ENCODE measurements at regions not wholly inside any gene's neighbourhood (a gene's known extent, or its start where the extent isn't known, plus 50 kb on each side); places are given as distances from the start of the nearest gene placed in this dataset.

- no TSS peak for BruUV-seq (replicated peaks)
- H2AFZ ChIP-seq (ENCODE audit: low read length), result no peak overlapping the region
- peaks cover 0 to 22% of the 10 kb centered on the region in 2 experiments; a peak in 3 of 5 replicates for H3K27me3 ChIP-seq (ENCODE audit: control insufficient read depth in 1 of 2, insufficient read depth in 2 of 2, low read length in 2 of 2)
- WGBS (ENCODE audit: low lambda C conversion rate), result 68% methylated on average over 8 of the region's 8 CpGs
- no peak for FAIRE-seq
- H3K4me1 ChIP-seq (ENCODE audit: insufficient read depth, low read length), result peaks cover 60% of the 10 kb centered on the region
- no peak overlapping the region for H3K9ac ChIP-seq (ENCODE audit: insufficient read depth, low read depth, low read length)
- H3K4me3 ChIP-seq (replicated peaks in 1 of 3; ENCODE audit: insufficient read depth in 1 of 3, low read depth in 2 of 3, low read length in 3 of 3), result no peak overlapping the region
- CTCF ChIA-PET (ENCODE audit: low intra/inter-chr PET ratio, low total read pairs), result no interaction called here
- TF ChIP-seq ARNTL (CRISPR knock-in tag; IDR thresholded peaks at IDR 0.05), result no peak
- TF ChIP-seq TOPORS (CRISPR knock-in tag; IDR thresholded peaks at IDR 0.05), result no peak
- TF ChIP-seq, protein P1, sequence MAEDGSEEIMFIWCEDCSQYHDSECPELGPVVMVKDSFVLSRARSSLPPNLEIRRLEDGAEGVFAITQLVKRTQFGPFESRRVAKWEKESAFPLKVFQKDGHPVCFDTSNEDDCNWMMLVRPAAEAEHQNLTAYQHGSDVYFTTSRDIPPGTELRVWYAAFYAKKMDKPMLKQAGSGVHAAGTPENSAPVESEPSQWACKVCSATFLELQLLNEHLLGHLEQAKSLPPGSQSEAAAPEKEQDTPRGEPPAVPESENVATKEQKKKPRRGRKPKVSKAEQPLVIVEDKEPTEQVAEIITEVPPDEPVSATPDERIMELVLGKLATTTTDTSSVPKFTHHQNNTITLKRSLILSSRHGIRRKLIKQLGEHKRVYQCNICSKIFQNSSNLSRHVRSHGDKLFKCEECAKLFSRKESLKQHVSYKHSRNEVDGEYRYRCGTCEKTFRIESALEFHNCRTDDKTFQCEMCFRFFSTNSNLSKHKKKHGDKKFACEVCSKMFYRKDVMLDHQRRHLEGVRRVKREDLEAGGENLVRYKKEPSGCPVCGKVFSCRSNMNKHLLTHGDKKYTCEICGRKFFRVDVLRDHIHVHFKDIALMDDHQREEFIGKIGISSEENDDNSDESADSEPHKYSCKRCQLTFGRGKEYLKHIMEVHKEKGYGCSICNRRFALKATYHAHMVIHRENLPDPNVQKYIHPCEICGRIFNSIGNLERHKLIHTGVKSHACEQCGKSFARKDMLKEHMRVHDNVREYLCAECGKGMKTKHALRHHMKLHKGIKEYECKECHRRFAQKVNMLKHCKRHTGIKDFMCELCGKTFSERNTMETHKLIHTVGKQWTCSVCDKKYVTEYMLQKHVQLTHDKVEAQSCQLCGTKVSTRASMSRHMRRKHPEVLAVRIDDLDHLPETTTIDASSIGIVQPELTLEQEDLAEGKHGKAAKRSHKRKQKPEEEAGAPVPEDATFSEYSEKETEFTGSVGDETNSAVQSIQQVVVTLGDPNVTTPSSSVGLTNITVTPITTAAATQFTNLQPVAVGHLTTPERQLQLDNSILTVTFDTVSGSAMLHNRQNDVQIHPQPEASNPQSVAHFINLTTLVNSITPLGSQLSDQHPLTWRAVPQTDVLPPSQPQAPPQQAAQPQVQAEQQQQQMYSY (CRISPR knock-in tag; IDR thresholded peaks at IDR 0.05), result no peak
- TF ChIP-seq MTF1 (CRISPR knock-in tag; IDR thresholded peaks at IDR 0.05), result no peak
- TF ChIP-seq, protein P2, sequence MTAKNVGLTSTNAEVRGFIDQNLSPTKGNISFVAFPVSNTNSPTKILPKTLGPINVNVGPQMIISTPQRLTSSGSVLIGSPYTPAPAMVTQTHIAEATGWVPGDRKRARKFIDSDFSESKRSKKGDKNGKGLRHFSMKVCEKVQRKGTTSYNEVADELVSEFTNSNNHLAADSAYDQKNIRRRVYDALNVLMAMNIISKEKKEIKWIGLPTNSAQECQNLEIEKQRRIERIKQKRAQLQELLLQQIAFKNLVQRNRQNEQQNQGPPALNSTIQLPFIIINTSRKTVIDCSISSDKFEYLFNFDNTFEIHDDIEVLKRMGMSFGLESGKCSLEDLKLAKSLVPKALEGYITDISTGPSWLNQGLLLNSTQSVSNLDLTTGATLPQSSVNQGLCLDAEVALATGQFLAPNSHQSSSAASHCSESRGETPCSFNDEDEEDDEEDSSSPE (CRISPR knock-in tag; IDR thresholded peaks at IDR 0.05), result no peak
- no peak for TF ChIP-seq MXD4 (CRISPR knock-in tag; IDR thresholded peaks at IDR 0.05)
- no peak for TF ChIP-seq HOXA7 (CRISPR knock-in tag; IDR thresholded peaks at IDR 0.05)
- H3K36me3 ChIP-seq (replicated peaks in 1 of 2; ENCODE audit: control insufficient read depth in 1 of 2, insufficient read depth in 2 of 2, low read length in 2 of 2), result no peaks in the 10 kb centered on the region
- in situ Hi-C loops (cut with HindIII; ENCODE audit: extremely low pct_ligation_motif_present, low pct_unique_long_range_greater_than_20kb) (no loop called here), intact Hi-C loops (cut with micrococcal nuclease; ENCODE audit: unreplicated experiment) (no loop called here)
- H3K4me2 ChIP-seq (ENCODE audit: low read depth, low read length), result no peak overlapping the region
- H3K79me2 ChIP-seq (ENCODE audit: insufficient read depth, low read length), result no peaks in the 10 kb centered on the region
- POLR2A ChIA-PET, result interaction anchor here (1.0 kb wide), 1 partner anchor 76 kb away, joined by 3 read pairs; the partner anchor contains the start of gene VEGFA
- H4K20me1 ChIP-seq (ENCODE audit: insufficient read depth, low read length), result no peaks in the 10 kb centered on the region
- ATAC-seq, result no peak
- no peak for DNase-seq (ENCODE audit: low spot score)
- H3K9me3 ChIP-seq (ENCODE audit: low read length), result no peaks in the 10 kb centered on the region
- no peak overlapping the region for H3K27ac ChIP-seq (ENCODE audit: extremely low read length, insufficient read depth, low read length)
These were observed 76.5 kb downstream of the VEGFA start for GRCh38 chr6:43846556-43846955.
